ENCODE measurements at regions not wholly inside any gene's neighbourhood (a gene's known extent, or its start where the extent isn't known, plus 50 kb on each side); places are given as distances from the start of the nearest gene placed in this dataset.

GRCh38 chr20:22653658-22654642, 69.6 kb upstream of the FOXA2 start:
- TF ChIP-seq CTCF (IDR thresholded peaks at IDR 0.05 in 8 of 11, conservative IDR thresholded peaks at IDR 0.05 in 3 of 11) (no peak), POLR2A (IDR thresholded peaks at IDR 0.05) (no peak), POLR2AphosphoS5 (IDR thresholded peaks at IDR 0.05) (no peak)
